Nephron progenitor cell (in vitro differentiated cells): ENCODE measurements at regions not wholly inside any gene's neighbourhood (a gene's known extent, or its start where the extent isn't known, plus 50 kb on each side); places are given as distances from the start of the nearest gene placed in this dataset.
"Not testable (repeated sequence)": the region's sequence is repeated elsewhere in the genome, so short reads cannot be mapped to it uniquely, and the experiment has no call there.

Source experiments
- DNase-seq: peaks from one replicate; pipeline ENCODE4 v3.0.0; 2021
- H3K27ac Mint-ChIP-seq: 2 replicates; pipeline ENCODE4 v1.8.0; 2021; ENCODE audit warnings: mild to moderate bottlenecking, moderate library complexity, mixed read lengths
- H3K27me3 Mint-ChIP-seq: 2 replicates; pipeline ENCODE4 v1.8.0; 2021; ENCODE audit warnings: mild to moderate bottlenecking, low read depth, mixed read lengths; ENCODE audit not compliant: poor library complexity
- H3K36me3 Mint-ChIP-seq: 2 replicates; pipeline ENCODE4 v1.8.0; 2021; ENCODE audit warnings: low read depth, mixed read lengths
- H3K4me1 Mint-ChIP-seq: 2 replicates; pipeline ENCODE4 v1.8.0; 2021; ENCODE audit warnings: mixed read lengths
- H3K4me3 Mint-ChIP-seq: 2 replicates; pipeline ENCODE4 v1.8.0; 2021; ENCODE audit warnings: mild to moderate bottlenecking, moderate library complexity, mixed read lengths
- H3K9me3 Mint-ChIP-seq: 2 replicates; pipeline ENCODE4 v1.8.0; 2021; ENCODE audit warnings: mild to moderate bottlenecking, moderate library complexity, mixed read lengths
- TF ChIP-seq, protein P1 (sequence below): fragments of 200-600 bp; sonication (generic); IDR thresholded peaks from 2 replicates; pipeline ENCODE4 v1.5.0; 2021; ENCODE audit warnings: antibody characterized with exemption

DNA sequence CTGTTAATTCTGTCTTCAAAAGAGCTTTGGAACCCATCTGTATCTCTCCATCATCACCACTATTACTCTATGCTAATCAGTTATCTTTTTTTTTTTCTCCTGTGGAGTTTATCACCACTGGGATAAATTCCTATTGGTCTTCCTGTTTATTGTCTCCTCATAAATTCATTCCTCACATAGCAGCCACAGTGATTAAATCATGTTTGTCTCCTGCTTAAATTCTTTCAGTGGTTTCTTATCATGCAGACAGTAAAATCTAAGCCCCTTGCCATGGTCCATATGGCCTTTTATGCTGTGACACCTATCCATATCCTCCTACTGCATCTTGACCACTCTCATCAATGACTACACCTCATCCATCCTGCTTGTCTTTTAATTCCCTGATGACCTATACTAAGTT is 239.8 kb upstream of the ZEB2 start:
- DNase-seq, result no peak
- TF ChIP-seq, protein P1, sequence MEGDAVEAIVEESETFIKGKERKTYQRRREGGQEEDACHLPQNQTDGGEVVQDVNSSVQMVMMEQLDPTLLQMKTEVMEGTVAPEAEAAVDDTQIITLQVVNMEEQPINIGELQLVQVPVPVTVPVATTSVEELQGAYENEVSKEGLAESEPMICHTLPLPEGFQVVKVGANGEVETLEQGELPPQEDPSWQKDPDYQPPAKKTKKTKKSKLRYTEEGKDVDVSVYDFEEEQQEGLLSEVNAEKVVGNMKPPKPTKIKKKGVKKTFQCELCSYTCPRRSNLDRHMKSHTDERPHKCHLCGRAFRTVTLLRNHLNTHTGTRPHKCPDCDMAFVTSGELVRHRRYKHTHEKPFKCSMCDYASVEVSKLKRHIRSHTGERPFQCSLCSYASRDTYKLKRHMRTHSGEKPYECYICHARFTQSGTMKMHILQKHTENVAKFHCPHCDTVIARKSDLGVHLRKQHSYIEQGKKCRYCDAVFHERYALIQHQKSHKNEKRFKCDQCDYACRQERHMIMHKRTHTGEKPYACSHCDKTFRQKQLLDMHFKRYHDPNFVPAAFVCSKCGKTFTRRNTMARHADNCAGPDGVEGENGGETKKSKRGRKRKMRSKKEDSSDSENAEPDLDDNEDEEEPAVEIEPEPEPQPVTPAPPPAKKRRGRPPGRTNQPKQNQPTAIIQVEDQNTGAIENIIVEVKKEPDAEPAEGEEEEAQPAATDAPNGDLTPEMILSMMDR, result no peak
- H3K27ac Mint-ChIP-seq, result no peak overlapping the region
- H3K9me3 Mint-ChIP-seq, result peaks cover 5% of the 10 kb centered on the region
- H3K36me3 Mint-ChIP-seq, result no peaks in the 10 kb centered on the region
- H3K4me3 Mint-ChIP-seq, result no peak overlapping the region
- no peaks in the 10 kb centered on the region for H3K4me1 Mint-ChIP-seq
- no peaks in the 10 kb centered on the region for H3K27me3 Mint-ChIP-seq

DNA sequence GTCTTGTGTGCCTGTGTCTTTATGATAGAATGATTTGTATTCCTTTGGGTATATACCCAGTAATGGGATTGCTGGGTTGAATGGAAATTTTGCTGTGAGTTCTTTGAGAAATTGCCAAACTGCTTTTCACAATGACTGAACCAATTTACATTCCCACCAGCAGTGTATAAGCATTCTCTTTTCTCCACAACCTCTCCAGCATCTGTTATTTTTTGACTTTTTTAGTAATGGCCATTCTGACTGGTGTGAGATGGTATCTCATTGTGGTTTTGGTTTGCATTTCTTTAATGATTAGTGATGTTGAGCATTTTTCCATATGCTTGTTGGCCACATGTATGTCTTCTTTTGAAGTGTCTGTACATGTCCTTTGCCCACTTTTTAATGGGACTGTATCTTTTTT is 238.3 kb upstream of the ZEB2 start:
- not testable (repeated sequence) for H3K9me3 Mint-ChIP-seq, H3K27ac Mint-ChIP-seq, H3K4me3 Mint-ChIP-seq, H3K36me3 Mint-ChIP-seq, H3K4me1 Mint-ChIP-seq, H3K27me3 Mint-ChIP-seq, DNase-seq

DNA sequence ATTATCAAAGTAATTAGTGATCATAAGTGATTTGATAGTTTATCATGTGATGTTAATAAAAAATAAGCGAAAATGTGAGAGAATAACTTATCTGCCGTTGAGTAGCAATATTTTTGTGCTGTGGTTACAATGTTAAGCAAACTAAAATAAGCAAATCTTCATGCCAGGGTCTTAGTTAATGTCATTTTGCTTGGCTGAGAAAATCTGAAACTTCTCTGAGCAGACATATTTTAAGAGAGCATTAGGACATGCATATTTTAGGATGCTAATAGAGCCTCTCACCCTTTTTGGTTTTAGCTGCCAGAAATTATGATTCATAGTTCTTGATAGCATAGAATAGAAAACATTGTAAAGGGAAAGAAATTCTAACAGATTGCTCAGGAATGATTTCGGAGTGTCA is 233.5 kb upstream of the ZEB2 start:
- peaks cover 23% of the 10 kb centered on the region for H3K36me3 Mint-ChIP-seq

DNA sequence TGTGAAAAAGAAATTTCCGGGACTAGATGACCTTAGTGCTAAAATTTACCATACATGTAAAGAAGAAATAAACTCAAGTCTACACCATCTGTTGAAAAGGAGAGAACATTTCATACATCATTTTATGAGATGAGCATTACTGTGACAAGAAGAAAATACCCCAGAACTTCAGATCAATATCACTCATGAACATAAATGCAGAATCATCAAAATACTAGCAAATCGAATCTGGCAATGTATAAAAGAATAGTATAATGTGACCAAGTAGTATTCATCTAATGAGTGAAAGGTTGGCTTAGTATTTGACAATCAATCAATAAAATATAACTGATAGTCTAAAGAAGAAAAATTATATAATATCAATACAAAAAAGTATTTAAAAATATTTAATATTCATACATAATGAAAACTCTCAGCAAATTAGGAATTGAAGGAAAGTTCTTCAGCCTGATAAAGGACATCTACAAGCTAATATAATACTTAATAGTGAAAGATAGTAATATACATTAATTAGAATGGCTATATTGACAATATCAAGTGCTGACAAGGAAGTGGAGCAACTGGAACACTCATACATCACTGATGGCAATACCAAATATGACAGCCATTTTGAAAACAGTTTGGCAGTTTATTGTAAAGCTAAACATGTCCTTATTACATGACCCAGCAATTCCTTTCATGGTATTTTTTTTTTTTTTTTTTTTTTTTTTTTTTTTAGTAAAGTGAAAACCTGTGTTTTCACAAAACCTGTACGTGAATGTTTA is 231.4 kb upstream of the ZEB2 start:
- H3K36me3 Mint-ChIP-seq, result peaks cover 40% of the 10 kb centered on the region

More for the DNA sequence above, 233.5 kb upstream of the ZEB2 start:
- no peak overlapping the region for H3K27ac Mint-ChIP-seq
- H3K4me3 Mint-ChIP-seq, result no peak overlapping the region
- no peaks in the 10 kb centered on the region for H3K27me3 Mint-ChIP-seq
- TF ChIP-seq, protein P1, result no peak
- no peaks in the 10 kb centered on the region for H3K4me1 Mint-ChIP-seq
- DNase-seq, result no peak
- H3K9me3 Mint-ChIP-seq, result peaks cover 37% of the 10 kb centered on the region

DNA sequence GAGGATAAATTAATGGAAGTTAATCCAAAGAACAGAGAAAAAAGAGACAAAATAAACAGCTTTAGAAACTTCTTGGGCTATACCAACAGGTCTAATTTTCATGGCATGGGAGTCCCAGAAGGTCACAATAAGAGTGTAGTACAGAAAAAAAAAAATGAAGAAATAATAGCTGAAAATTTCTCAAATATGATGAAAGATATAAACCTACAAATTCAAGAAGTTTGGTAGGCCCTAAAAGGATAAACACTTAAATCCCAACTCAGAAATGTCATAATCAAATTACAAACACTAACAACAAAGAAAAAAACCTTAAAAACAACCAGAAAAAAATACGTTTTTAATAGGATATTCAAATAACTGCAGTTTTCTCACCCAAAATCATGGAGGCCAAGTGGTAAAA is 229.3 kb upstream of the ZEB2 start:
- TF ChIP-seq, protein P1, result no peak
- H3K4me1 Mint-ChIP-seq, result no peaks in the 10 kb centered on the region
- peaks cover 40% of the 10 kb centered on the region for H3K36me3 Mint-ChIP-seq

More for the DNA sequence above, 231.4 kb upstream of the ZEB2 start:
- no peak overlapping the region for H3K4me3 Mint-ChIP-seq
- no peaks in the 10 kb centered on the region for H3K4me1 Mint-ChIP-seq
- H3K27ac Mint-ChIP-seq, result no peak overlapping the region
- no peaks in the 10 kb centered on the region for H3K27me3 Mint-ChIP-seq
- DNase-seq, result no peak
- TF ChIP-seq, protein P1, result no peak
- peaks cover 58% of the 10 kb centered on the region for H3K9me3 Mint-ChIP-seq

DNA sequence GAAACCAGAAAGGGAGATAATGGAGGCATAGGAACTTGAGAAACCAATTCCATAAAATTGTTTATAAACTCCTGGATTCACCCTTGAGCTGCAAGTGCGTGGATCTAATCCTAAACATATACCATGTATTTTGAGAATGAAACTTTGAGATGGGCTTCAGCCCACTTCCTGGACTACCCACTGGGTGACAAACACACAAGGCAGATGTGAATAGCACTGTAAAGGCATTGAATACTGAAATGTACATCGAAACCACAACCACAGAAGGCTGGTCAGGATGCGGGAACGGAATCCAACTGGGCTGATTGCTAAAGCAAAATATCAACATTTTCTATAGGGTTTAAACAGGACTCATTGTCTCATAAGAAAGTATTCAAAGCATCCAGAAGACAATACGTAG is 228.5 kb upstream of the ZEB2 start:
- Mint-ChIP-seq H3K9me3 (peaks cover 76% of the 10 kb centered on the region), H3K4me3 (no peak overlapping the region), H3K27me3 (no peaks in the 10 kb centered on the region), H3K27ac (no peak overlapping the region), H3K36me3 (peaks cover 40% of the 10 kb centered on the region), H3K4me1 (no peaks in the 10 kb centered on the region)
- TF ChIP-seq, protein P1, result no peak
- DNase-seq, result no peak

More for the DNA sequence above, 229.3 kb upstream of the ZEB2 start:
- Mint-ChIP-seq H3K9me3 (peaks cover 76% of the 10 kb centered on the region), H3K27ac (no peak overlapping the region), H3K27me3 (no peaks in the 10 kb centered on the region), H3K4me3 (no peak overlapping the region)
- no peak for DNase-seq
